BE2C (cell line): ENCODE measurements at regions not wholly inside any gene's neighbourhood (a gene's known extent, or its start where the extent isn't known, plus 50 kb on each side); places are given as distances from the start of the nearest gene placed in this dataset.
"Not testable (repeated sequence)": the region's sequence is repeated elsewhere in the genome, so short reads cannot be mapped to it uniquely, and the experiment has no call there.

ENCODE experiments used
- DNase-seq: peaks from one replicate; pipeline ENCODE4 v3.0.0-alpha.2; 2020
- H3K27me3 ChIP-seq: fragments of 250-450 bp; sonication (Bioruptor Pico); 2 replicates; pipeline ENCODE4 v1.5.1; 2020; ENCODE audit warnings: mild to moderate bottlenecking
- H3K36me3 ChIP-seq: fragments of 250-450 bp; sonication (Bioruptor Pico); 2 replicates; pipeline ENCODE4 v1.5.1; 2020; ENCODE audit warnings: mild to moderate bottlenecking
- H3K4me1 ChIP-seq: fragments of 250-450 bp; sonication (Bioruptor Pico); 2 replicates; pipeline ENCODE4 v1.5.1; 2020
- H3K4me3 ChIP-seq: 2 replicates; pipeline ENCODE4 v1.5.1; 2011; ENCODE audit warnings: low read depth, low read length
- H3K9me3 ChIP-seq: fragments of 250-450 bp; sonication (Bioruptor Pico); 2 replicates; pipeline ENCODE4 v1.5.1; 2020
- CTCF ChIP-seq: IDR thresholded peaks from 2 replicates; pipeline ENCODE4 v1.5.1; 2012; ENCODE audit warnings: mild to moderate bottlenecking, low read depth, low read length

GRCh38 chr9:103210607-103211006, 215.5 kb downstream of the CYLC2 start:
- DNase-seq, result no peak
- Histone ChIP-seq H3K9me3 (peaks cover 4% of the 10 kb centered on the region; the same call in 1 of the 2 replicates), H3K27me3 (no peaks in the 10 kb centered on the region), H3K36me3 (no peaks in the 10 kb centered on the region), H3K4me3 (no peak overlapping the region), H3K4me1 (peaks cover 4% of the 10 kb centered on the region)
- TF ChIP-seq CTCF, result no peak

- H3K9me3 ChIP-seq, result peaks cover 4% of the 10 kb centered on the region; the same call in 1 of the 2 replicates
- H3K4me3 ChIP-seq, result no peak overlapping the region
- TF ChIP-seq CTCF, result no peak
- no peak for DNase-seq
- no peaks in the 10 kb centered on the region for H3K27me3 ChIP-seq
- no peaks in the 10 kb centered on the region for H3K36me3 ChIP-seq
- no peaks in the 10 kb centered on the region for H3K4me1 ChIP-seq
Measured at GRCh38 chr9:103215197-103215596, 220.1 kb downstream of the CYLC2 start.

GRCh38 chr9:103225702-103226646, 230.8 kb downstream of the CYLC2 start:
- DNase-seq, result no peak
- Histone ChIP-seq H3K9me3 (no peaks in the 10 kb centered on the region), H3K4me3 (no peak overlapping the region), H3K4me1 (no peaks in the 10 kb centered on the region), H3K27me3 (no peaks in the 10 kb centered on the region), H3K36me3 (no peaks in the 10 kb centered on the region)
- TF ChIP-seq CTCF, result no peak

GRCh38 chr9:103226647-103227013, 231.5 kb downstream of the CYLC2 start:
- no peaks in the 10 kb centered on the region for H3K36me3 ChIP-seq

GRCh38 chr9:103237571-103238109, 242.5 kb downstream of the CYLC2 start:
- not testable (repeated sequence) for H3K27me3 ChIP-seq, DNase-seq, H3K4me1 ChIP-seq, H3K36me3 ChIP-seq, H3K4me3 ChIP-seq, H3K9me3 ChIP-seq

More at GRCh38 chr9:103226647-103227013, 231.5 kb downstream of the CYLC2 start:
- no peak for TF ChIP-seq CTCF
- Histone ChIP-seq H3K4me1 (no peaks in the 10 kb centered on the region), H3K9me3 (no peaks in the 10 kb centered on the region), H3K4me3 (no peak overlapping the region), H3K27me3 (no peaks in the 10 kb centered on the region)
- DNase-seq, result no peak

GRCh38 chr9:103242025-103242424, 246.9 kb downstream of the CYLC2 start:
- no peaks in the 10 kb centered on the region for H3K9me3 ChIP-seq
- H3K4me3 ChIP-seq, result no peak overlapping the region
- H3K27me3 ChIP-seq, result no peaks in the 10 kb centered on the region
- H3K36me3 ChIP-seq, result no peaks in the 10 kb centered on the region
- H3K4me1 ChIP-seq, result peaks cover 21% of the 10 kb centered on the region
- peak; percentile 90 for DNase-seq
- no peak for TF ChIP-seq CTCF
